ENCODE measurements at regions not wholly inside any gene's neighbourhood (a gene's known extent, or its start where the extent isn't known, plus 50 kb on each side); places are given as distances from the start of the nearest gene placed in this dataset.

DNA sequence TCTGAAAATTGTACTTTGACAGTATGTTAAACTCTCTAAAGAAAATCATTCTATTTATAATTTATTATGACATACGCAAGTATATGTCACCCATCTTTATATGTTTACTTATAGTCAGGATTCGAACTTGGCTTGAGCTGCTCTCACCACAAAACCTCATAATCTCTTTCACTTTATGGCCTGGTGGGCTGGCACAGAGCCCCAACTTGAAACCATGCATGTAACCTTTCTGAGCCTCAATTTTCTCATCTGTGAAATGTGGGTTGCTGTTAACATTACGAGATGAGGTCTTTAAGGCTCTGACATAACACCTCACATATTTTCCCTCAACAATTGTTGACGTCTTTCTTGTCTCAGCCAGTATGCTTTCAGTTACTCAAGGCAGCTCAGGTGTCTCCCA lies 69.4 kb upstream of the PFN2 start:
- H2AK5ac ChIP-seq (ENCODE audit: insufficient read length, low read length), result no peak overlapping the region
- peaks cover 25 to 35% of the 10 kb centered on the region in 2 experiments for H3K4me1 Mint-ChIP-seq
- peaks cover 13% of the 10 kb centered on the region for H3K4me1 ChIP-seq (ENCODE audit: insufficient read depth, low read length)
- no peak overlapping the region for H3K18ac ChIP-seq (ENCODE audit: insufficient read length, low read depth, low read length)
- H4K20me1 ChIP-seq (ENCODE audit: control insufficient read depth, insufficient read depth, insufficient read length), result no peaks in the 10 kb centered on the region
- H3K27ac Mint-ChIP-seq, result no peak overlapping the region
- WGBS (ENCODE audit: extremely low coverage, insufficient read length, low lambda C conversion rate), result no CpG with 5 or more reads among the region's 4 CpGs
- H2BK15ac ChIP-seq (ENCODE audit: low read depth, low read length), result no peak overlapping the region
- no peak overlapping the region for H3K56ac ChIP-seq (ENCODE audit: insufficient read length, low read depth, low read length)
- no peak overlapping the region for H2BK5ac ChIP-seq (ENCODE audit: insufficient read length, low read length)
- no peak overlapping the region for H3K9ac ChIP-seq (ENCODE audit: extremely low read depth, insufficient read length, low read length)
- peaks cover 10 to 13% of the 10 kb centered on the region in 2 experiments; a peak in 4 of 5 replicates for H3K9me3 Mint-ChIP-seq
- H3K23me2 ChIP-seq (ENCODE audit: insufficient read length, low read depth, low read length, poor library complexity, severe bottlenecking), result no peaks in the 10 kb centered on the region
- no peak overlapping the region for H3K23ac ChIP-seq (ENCODE audit: insufficient read length, low read depth, low read length)
- no peak overlapping the region for H2BK20ac ChIP-seq (ENCODE audit: low read depth, low read length, poor library complexity, severe bottlenecking)
- no peak overlapping the region for H3K14ac ChIP-seq (ENCODE audit: insufficient read depth, low read length)
- no peak overlapping the region for H2BK120ac ChIP-seq (ENCODE audit: low read depth, low read length, poor library complexity, severe bottlenecking)
- peak overlapping the region; percentile 14 for H2AFZ ChIP-seq (ENCODE audit: low read length)
- no peaks in the 10 kb centered on the region for H3K9me3 ChIP-seq (ENCODE audit: control insufficient read depth, low read depth, low read length)
- no peaks in the 10 kb centered on the region for H3K79me2 ChIP-seq (ENCODE audit: insufficient read depth, low read length)
- no peak overlapping the region for H3K4me3 Mint-ChIP-seq
- no peaks in the 10 kb centered on the region for H3K27me3 ChIP-seq (ENCODE audit: insufficient read depth, low read length)
- no peak for TF ChIP-seq CTCF (conservative IDR thresholded peaks at IDR 0.05)
- no peaks in the 10 kb centered on the region for H3K79me1 ChIP-seq (ENCODE audit: insufficient read depth, low read depth, low read length, poor library complexity, severe bottlenecking)
- no peak overlapping the region for H4K5ac ChIP-seq (ENCODE audit: insufficient read length, low read depth, low read length)
- H4K8ac ChIP-seq (replicated peaks; ENCODE audit: insufficient read length, low read depth, low read length), result no peak overlapping the region
- H3T11ph ChIP-seq (ENCODE audit: low read length), result no peak overlapping the region
- peaks cover 32% of the 10 kb centered on the region for H3K27me3 Mint-ChIP-seq (ENCODE audit: low read depth)
- H3K36me3 Mint-ChIP-seq (ENCODE audit: insufficient read depth in 1 of 3, low read depth in 3 of 3), result peaks cover 0 to 17% (median 6%) of the 10 kb centered on the region in 3 experiments; a peak in 5 of 7 replicates
- no peak overlapping the region for H4K91ac ChIP-seq (ENCODE audit: insufficient read length, low read depth, low read length)
- H3K4ac ChIP-seq (ENCODE audit: low read depth, low read length), result no peak overlapping the region
- no peak overlapping the region for H3K27ac ChIP-seq (ENCODE audit: insufficient read length, low read depth, low read length)
- H3K4me2 ChIP-seq (ENCODE audit: insufficient read depth, insufficient read length, low read length), result no peak overlapping the region
- H2BK12ac ChIP-seq (ENCODE audit: insufficient read length, low read depth, low read length), result no peak overlapping the region
- no peak for DNase-seq
